IPS-NIHi7 (cell line): ENCODE measurements at regions not wholly inside any gene's neighbourhood (a gene's known extent, or its start where the extent isn't known, plus 50 kb on each side); places are given as distances from the start of the nearest gene placed in this dataset.
"Not testable (repeated sequence)": the region's sequence is repeated elsewhere in the genome, so short reads cannot be mapped to it uniquely, and the experiment has no call there.

ENCODE experiments used
- DNase-seq: peaks from one replicate; pipeline ENCODE4 v3.0.0; 2012; ENCODE audit warnings: mixed read lengths; ENCODE audit errors: extremely low spot score

DNA sequence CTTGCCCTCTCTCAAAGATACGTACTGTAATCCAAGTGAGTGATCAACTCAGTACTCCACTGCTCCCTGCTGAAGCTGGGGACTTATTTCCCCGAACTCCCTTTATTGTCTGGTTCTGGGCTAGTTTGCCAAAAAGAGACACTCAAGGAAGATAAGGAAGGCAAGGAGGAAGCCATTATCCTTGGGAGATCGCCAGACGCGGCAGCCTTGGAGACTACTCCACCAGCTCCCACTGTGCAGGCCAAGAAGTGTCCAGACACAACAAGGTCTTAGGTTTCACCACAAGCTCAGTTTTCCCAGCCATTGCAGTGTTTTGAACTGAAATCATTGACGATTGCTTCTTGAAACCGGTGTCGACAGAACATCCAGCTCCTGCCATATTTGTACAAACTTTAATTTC, 439.6 kb upstream of the UBE2E3 start:
- no peak for DNase-seq

DNA sequence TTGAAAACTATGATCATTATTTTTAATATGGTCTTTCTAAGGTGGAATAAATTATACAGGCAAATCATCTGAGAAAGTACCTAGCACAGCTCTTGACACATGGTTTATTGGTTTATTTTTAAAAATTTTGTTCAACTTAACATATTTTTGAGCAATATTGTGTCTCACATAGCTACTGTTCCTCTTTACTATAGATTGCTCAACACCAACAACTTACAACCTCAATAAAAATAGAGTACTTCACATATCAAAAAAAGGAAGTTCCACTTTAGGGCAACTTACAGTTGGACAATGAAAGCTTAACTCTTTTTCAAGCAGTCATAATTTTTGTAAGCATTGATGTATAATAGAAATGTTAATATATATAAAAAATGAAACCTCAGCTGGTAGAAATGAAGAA, 440.9 kb upstream of the UBE2E3 start:
- DNase-seq: no peak

DNA sequence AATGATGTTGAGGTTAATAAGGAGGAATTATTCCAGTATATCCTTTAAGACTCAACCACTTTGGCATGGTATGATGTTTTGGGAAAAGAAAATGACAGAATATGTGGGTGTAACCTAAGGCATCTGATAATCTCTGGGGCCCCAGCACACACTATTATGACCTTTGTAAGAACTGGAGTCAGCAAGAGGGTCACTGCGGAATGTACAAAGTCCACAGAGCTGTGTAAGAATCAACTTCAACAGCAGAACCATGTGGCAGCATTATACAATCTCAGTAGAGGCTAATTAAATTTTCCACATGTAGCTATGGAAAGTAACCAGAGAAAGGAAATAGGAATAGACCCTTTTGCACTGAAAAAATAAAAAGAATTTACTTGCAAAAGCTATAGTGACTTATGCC, 445.1 kb upstream of the UBE2E3 start:
- DNase-seq: no peak

DNA sequence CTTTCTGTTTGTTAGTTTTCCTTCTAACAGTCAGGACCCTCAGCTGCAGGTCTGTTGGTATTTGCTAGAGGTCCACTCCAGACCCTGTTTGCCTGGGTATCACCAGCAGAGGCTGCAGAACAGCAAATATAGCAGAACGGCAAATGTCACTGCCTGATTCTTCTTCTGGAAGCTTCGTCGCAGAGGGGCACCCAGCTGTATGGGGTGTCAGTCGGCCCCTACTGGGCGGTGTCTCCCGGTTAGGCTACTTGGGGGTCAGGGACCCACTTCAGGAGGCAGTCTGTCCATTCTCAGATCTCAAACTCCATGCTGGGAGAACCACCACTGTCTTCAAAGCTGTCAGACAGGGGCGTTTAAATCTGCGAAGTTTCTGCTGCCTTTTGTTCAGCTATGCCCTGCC, 448.6 kb upstream of the UBE2E3 start:
- not testable (repeated sequence) for DNase-seq

DNA sequence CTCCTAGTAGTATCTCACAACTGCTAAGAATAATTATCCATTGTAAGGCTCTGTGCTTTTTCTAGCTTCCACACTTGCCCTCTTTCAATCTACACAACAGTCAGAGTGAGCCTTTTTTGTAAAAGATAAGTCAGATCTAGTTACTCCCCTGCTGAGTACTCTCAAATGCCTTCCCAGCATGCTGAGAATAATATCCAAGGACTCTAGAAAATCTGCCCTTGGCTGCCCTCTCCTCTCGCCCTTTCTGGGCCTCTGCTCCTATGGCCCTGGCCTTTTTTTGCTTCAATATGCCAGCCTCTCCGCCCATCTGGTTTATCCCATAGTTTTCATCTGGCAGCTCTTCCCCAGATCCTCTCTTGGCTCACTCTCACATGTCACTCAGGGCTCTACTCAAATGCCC, 455.9 kb upstream of the UBE2E3 start:
- peak; percentile 23 for DNase-seq

DNA sequence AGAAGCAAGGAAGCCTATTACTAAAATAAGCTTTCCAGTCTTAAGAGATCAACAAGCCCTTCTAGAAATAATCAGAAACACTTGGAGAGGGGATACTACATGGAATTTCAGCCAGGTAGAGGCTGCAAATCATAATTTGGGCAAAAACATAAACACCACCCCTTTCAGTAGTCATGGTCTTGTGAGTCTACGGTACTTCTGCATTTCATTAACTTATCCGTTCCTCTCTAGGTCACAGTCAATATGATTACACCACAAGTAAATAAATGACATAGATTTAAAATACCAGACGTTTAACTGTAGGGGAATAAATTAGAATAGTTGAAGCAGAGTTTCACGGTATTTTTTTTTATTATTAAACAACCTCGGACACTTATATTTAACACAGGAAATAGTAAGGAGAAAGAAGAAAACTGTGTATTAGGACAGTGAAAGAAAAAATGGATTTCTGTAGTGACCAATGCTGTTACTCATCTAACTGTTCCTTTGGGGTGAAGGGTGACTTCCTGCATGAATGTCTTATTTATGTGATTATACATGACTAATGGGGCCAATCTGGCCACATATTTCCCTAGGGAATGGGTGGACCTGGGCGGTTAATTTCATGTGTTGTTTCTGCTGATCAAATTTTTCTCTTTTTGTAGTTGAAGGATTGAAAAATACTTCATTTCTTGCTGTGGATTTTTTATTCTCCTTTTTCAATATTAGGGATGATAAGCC, 456.6 kb upstream of the UBE2E3 start:
- no peak for DNase-seq

DNA sequence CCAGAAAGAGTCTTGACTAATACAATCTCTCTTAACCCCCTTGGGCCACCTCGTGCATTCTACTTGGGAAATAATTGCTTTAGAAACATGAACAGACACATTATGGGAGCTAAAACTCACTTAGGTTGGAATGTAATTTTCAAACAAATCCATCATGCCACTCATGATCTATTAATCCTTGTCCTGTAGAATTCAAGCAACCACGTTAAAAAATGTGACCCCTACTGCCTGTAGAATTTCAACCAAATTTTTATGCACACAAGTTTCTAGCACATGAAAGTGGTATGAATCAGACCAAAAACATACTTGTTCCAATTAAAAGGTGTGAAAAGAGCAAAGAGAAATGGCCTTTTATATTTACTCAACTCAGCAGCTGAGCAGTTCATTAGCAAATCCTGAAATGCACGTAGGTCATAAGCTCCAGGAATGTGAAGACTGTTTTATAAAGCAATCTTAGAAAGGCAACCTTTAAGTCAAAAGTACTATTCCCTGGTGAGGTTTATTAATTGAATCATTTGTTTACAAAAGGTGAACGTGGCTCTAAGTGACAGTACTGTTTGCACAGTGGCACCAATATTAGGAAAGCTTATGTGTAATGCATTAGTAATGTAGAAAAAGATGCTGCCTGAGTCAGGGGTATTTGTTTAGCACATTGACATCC, 459.4 kb upstream of the UBE2E3 start:
- no peak for DNase-seq

DNA sequence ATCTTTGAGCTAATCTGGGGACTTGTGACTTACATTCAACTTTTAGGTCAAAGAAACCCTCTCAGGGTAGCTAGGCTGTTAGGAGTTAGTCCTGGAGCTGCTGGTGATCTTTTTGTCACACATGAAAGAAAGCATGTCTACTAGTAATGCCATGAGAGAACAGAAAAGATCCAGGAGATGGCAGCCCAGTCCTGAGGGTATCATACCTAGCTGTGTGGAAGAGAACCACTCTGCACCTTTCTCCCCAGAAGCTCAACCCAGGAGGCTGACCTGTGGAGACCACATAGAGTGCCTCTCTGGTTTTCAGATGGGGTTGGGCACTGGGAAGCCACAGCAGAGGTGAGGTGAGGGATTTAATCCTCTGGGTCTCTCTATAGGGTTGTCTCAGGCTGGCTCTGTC, 460.2 kb upstream of the UBE2E3 start:
- no peak for DNase-seq

DNA sequence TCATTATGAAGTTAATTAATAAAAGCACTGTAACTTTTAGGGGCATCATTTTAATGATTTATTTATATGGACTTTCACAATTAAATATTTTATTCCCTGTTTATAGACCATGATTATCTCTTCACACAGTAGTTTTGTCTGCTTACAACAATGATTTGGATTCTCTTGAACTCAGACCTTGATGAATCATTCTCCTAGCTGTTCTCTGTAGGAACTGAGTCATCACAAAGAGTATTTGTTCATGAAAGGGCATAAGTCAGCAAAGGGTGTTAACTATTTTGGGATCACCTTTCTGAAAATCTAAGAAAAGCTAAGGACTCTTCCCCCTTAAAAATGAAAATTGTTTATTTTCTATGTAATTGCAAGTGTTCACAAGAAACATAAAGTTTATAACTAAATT, 461.1 kb upstream of the UBE2E3 start:
- no peak for DNase-seq

DNA sequence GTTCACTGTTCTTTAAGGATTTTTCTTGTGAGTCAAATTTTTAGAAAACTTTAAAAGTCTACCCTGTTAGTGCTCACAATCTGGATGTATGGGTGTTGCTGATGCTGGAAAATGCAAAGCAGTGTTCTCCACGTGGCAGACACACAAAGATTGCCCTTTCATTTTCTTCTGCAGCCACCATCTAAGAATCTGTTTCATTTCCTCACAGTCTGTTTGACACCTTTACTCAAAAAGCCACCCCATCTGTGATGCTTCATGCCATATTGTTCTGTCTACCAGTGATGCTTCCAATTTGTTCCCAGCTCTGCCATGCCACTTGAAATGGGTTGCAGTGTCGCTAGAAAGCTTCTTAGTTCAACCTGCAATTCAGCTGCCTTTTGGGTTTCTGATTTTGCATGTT, 464.2 kb upstream of the UBE2E3 start:
- DNase-seq: no peak

DNA sequence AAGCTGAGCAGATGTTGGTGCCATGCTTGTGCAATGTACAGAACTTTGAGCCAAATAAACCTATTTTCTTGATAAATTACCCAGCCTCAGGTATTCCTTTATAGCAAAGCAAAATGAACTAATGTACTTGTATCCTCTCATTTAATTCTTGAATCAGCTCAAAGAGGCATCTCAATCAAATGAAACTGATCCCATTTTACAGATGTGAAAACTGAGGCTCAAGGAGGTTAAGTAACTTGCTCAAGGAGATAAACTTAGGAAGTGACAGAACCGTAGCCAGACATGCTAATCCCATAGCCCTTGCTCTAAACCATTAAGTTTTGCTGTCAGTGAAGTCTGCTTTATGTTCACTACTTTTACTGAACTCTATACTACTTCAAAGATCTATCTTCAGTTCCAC, 467.0 kb upstream of the UBE2E3 start:
- no peak for DNase-seq

DNA sequence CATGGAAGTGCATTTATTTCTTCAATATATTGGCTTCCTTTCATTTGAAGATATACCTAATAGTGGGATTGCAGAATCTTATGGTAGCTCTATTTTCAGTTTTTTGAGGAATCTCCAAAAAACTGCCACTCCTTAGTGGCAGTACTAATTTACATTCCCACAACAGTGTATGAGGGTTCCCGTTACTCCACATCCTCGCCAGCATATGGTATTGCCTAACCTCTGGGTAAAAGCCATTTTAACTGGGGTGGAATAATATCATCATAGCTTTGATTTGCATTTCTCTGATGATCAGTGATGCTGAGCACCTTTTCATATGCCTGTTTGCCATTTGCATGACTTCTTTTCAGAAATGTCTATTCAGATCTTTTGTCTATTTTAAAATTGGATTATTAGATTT, 471.9 kb upstream of the UBE2E3 start:
- DNase-seq: no peak

DNA sequence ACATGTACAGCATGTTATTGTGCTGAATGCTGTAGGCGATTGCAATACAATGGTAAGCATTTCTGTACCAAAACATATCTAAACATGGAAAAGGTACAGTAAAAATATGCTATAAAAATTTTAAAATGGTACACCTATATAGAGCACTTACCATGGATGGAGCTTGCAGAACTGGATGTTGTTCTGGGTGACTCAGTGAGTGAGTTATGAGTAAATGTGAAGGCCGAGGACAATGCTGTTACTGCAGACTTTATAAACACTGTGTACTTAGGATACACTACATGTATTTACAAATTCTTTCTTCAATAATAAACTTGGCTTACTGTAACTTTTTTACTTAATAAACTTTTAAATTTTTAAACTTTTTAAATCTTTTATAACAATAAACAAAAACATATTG, 473.4 kb upstream of the UBE2E3 start:
- no peak for DNase-seq

DNA sequence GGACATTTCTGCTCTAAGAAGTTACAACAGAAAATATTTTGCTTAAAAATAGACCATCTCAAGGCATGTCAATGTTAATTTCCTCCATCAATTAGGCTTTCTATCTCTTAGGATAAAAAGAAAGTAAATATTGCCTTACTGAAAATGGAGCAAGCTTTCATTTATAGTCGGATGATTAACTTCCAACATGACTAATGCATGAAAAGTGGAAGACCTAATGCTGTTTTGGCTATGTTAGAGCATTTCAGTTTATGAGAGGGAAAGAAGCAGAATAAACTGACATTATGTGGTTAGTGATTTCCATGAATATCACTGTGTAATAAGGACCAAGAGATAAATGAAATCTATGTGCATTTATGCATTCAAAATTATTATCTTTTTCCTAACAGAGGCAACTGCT, 475.2 kb upstream of the UBE2E3 start:
- DNase-seq: no peak

DNA sequence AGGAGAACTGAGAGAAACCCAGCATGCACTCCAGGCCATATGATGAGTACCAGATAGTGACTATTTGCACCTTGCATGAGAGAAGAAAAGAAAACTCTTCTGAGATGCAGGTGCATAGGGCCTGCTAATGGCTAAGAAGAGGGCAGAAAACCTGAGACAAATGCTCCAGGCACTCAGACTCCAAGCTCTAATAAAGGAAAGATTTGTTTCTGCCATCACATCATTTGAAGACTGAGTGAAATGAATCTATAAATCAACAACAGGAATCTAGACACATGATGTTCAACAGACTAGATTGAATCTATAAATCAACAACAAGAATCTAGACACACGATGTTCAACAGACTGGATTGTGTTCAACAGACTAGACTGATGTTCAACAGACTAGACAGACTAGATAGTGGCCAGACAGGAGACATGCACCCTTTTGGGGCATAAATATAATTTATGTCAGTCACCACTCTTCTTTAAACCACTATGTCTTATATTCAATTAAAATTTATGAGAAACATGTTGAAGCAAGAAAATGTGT, 482.7 kb upstream of the UBE2E3 start:
- DNase-seq: no peak

DNA sequence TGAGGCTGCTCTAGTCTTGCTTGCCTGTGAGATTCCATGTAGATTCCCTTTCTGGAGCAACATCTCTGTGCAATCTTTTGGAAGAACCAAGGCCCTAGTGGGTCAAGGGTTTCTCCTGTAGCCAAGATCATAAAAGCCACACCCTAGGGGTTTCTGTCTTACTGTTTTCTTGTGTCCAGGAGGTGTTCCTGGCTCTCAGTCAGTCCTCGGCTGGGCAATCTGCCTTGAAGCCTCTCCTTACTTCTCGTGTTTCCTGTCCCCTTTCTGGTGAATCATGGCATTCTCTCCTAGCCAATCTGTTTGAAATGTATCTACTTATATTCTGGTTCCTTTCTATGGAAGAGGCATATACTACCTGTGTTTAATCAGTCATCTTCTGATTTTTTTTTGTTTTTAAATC, 484.8 kb upstream of the UBE2E3 start:
- DNase-seq: no peak

DNA sequence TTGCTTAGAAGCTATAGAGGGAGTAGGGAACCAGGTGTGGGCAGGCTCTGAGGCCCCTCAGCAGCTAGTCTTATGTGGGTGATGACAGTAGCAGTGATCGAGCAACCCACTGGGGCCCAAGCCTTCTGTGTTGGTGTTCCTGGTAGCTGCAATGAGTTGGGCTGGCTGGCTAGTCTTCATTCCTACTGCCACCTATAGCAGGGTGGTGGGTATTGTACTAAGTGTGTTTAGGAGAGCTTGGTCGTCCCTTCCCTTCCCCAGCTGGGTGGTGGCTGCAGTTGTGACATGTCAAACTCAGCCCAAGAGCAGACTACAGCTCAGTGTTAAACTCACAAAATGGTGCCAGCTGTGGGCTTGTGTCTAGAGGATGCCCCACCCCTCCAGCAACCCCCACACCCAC, 486.1 kb upstream of the UBE2E3 start:
- peak; percentile 26 for DNase-seq

DNA sequence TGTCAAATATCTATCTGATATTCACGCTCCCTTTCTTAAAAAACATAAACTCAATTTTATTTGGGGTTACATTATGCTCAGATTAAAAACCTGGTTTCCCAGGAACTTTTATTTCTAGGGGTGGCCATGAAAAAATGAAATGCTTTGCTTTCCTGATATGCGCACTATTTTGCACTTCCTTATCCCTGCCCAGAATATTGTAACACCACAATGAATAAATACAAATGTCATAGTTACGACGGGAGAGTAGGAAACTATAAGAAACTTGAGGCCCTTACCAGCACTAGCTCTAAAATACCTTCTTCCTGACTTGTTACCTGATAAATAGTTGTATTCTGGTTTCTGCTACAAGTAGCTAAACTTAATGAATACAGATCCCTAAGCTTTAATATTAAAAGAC, 475.6 kb upstream of the CWC22 start:
- no peak for DNase-seq

DNA sequence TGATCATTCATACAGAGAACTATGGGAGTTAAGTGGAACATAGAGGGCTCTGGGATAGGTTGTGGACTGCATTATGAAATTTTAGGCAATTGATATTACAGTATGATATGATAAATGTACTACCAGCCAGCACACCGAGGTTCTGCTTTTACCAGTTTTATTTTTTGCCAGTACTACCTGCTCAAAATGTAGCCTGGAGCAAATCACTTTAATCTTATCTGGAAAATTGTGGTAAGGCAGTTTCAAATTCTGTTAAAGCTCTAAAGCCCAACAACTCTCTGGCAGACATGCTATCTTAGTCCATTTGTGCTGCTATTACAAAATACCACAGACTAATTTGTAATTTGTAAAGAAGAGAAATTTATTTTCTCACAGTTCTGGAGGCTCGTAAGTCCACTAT, 474.9 kb upstream of the CWC22 start:
- DNase-seq: no peak

DNA sequence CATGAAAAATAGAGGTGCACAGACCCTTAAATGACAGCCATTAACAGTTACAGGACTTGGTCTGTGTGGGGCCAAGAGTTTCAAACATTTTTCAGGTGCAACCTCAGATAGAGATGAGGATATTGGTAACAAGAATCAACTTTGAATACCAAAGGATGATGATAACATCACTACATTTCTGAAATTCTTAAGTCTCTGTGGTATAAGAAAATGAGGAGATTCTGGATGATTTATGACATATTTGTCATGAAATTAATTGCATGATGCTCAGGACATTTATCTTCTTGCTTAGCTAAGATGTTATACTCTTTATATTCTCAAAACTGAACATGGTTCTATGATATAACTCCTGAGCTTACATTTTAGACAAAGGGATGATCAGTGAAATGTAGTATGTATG, 471.8 kb upstream of the CWC22 start:
- DNase-seq: no peak

DNA sequence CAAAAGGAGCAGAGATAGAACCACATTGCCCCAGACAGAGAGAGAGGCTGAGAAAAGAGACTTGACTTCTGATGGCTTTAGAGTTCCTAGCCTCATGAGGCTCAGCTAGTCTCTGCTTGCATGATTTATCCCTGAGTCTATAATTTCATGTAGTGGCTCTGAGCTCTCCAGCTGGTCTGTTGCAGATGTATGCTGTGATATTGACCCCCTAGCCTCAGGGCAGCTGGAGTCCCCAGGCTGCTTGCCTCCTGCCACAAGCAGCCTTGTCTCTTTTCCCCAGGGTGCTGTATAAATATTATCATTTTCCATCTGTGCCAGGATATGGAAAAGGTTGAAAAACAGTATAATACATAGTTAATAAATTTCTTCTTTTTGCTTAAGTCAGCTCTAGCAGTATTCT, 467.6 kb upstream of the CWC22 start:
- DNase-seq: no peak

DNA sequence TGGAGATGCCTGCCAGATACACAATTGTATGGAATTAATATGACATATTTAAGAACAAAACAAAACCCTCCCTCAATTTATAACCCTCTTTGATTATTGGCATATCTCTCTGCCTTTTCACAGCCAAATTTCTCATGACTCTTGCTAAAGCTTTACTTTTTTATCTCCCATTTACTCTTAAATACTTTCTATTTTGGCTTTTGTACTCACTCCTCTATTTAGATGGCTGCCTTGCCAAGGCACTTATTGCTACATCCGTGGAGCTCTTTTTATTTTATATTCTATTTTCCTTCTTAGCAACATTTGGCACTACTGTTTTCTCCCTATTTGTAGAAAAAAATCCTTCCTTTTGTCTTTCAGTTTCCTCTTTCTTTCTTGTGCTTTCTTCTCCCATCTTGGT, 466.4 kb upstream of the CWC22 start:
- DNase-seq: no peak

DNA sequence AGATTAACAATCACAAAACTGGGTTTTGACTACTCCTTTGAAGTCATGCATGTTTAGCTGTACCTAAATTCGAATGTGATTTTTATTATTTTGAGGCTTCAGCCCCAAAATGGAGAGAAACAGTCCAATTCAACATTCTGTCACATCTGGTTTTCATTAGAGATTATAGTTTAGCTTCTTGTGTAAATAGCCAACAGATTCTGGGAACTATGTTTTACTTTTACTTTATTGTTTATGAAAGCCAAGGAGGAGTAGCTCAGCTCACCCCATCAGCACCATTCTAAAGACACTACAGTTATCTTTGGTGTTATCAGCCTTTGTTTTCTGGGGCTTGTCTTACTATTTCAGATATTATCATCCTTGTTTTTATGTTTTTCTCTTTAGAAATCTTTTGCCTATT, 465.0 kb upstream of the CWC22 start:
- DNase-seq: no peak

DNA sequence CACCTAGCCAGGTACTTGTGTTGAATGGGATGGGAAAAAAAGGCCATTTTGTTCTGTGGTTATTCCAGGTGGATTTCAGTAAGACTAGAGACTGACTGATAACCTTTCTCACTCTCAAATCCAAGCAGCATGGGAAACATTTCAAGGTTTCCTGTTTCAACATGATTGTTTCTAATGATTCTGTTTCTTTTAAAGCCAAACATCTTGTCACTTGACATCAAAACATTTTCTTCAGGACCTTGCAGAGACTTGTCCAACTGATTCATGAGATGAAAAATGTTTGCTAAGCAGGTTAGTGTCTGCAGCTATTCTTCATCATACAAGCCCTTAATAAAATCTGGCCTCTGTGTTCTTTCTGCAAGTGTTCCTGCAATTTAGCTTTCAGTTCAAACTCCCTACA, 456.5 kb upstream of the CWC22 start:
- no peak for DNase-seq
